GM12878 (cell line): ENCODE measurements at regions not wholly inside any gene's neighbourhood (a gene's known extent, or its start where the extent isn't known, plus 50 kb on each side); places are given as distances from the start of the nearest gene placed in this dataset.

Source experiments
- CHD2 ChIP-seq: IDR thresholded peaks from 2 replicates; pipeline ENCODE4 v1.6.1; 2011; ENCODE audit warnings: low read depth, low read length, improper control_type of control experiment, borderline replicate concordance
- CTCF ChIP-seq, 3 experiments: IDR thresholded peaks in 2 of 3; conservative IDR thresholded peaks in 1 of 3; 2 replicates each; pipeline ENCODE4 v1.5.1; 2011; ENCODE audit warnings: low read depth in 3 of 3, low read length in 3 of 3, mild to moderate bottlenecking in 3 of 3, control low read depth in 2 of 3, moderate library complexity in 2 of 3, inconsistent platforms in 1 of 3, mixed read lengths in 1 of 3; ENCODE audit not compliant: control insufficient read depth in 2 of 3, insufficient read depth in 1 of 3; ENCODE audit errors: extremely low read depth in 1 of 3
- MXI1 ChIP-seq: fragments of 150-350 bp; IDR thresholded peaks from 2 replicates; pipeline ENCODE4 v1.6.1; 2011; ENCODE audit warnings: low read depth, mild to moderate bottlenecking, inconsistent platforms, low read length, improper control_type of control experiment
- POLR2A ChIP-seq: IDR thresholded peaks from 2 replicates; pipeline ENCODE4 v1.6.1; 2011; ENCODE audit warnings: low read depth, mild to moderate bottlenecking, low read length
- POLR2AphosphoS2 ChIP-seq: IDR thresholded peaks from 2 replicates; pipeline ENCODE4 v1.6.1; 2011; ENCODE audit warnings: low read depth, mild to moderate bottlenecking, low read length, improper control_type of control experiment, moderate library complexity
- PRDM15 ChIP-seq: fragments of 450-650 bp; formaldehyde crosslinking; IDR thresholded peaks from 2 replicates; pipeline ENCODE4 v1.4.0; 2020; ENCODE audit warnings: mild to moderate bottlenecking, moderate library complexity
- RAD21 ChIP-seq: IDR thresholded peaks from 2 replicates; pipeline ENCODE4 v1.6.1; 2011; ENCODE audit warnings: mild to moderate bottlenecking, low read depth, low read length, moderate library complexity; ENCODE audit not compliant: insufficient read depth
- SIX5 ChIP-seq: IDR thresholded peaks from 2 replicates; pipeline ENCODE4 v1.6.1; 2011; ENCODE audit warnings: mild to moderate bottlenecking, low read depth, low read length, moderate library complexity; ENCODE audit not compliant: severe bottlenecking
- SRF ChIP-seq, 2 experiments: IDR thresholded peaks; 2 replicates each; pipeline ENCODE4 v1.6.1; 2011; ENCODE audit warnings: low read depth in 2 of 2, low read length in 2 of 2, mild to moderate bottlenecking in 1 of 2, moderate library complexity in 1 of 2
- YY1 ChIP-seq: IDR thresholded peaks from 2 replicates; pipeline ENCODE4 v1.6.1; 2011; ENCODE audit warnings: low read depth, mild to moderate bottlenecking, low read length
- TF ChIP-seq, protein P1 (sequence below): IDR thresholded peaks from 2 replicates; pipeline ENCODE4 v1.6.1; 2012; ENCODE audit warnings: low read depth, low read length, improper control_type of control experiment

- TF ChIP-seq CTCF (IDR thresholded peaks at IDR 0.05 in 2 of 3, conservative IDR thresholded peaks at IDR 0.05 in 1 of 3; ENCODE audit: control insufficient read depth in 2 of 3, extremely low read depth in 1 of 3, insufficient read depth in 1 of 3, low read depth in 3 of 3, low read length in 3 of 3): no peak
- no peak for TF ChIP-seq POLR2AphosphoS2
- no peak for TF ChIP-seq MXI1
- no peak for TF ChIP-seq PRDM15 (CRISPR knock-in tag)
- no peak for TF ChIP-seq POLR2A
- TF ChIP-seq RAD21: no peak
- TF ChIP-seq SIX5: no peak
- no peak for TF ChIP-seq SRF (IDR thresholded peaks at IDR 0.05; ENCODE audit: low read depth in 2 of 2, low read length in 2 of 2)
- TF ChIP-seq, protein P1, sequence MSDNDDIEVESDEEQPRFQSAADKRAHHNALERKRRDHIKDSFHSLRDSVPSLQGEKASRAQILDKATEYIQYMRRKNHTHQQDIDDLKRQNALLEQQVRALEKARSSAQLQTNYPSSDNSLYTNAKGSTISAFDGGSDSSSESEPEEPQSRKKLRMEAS: no peak
- no peak for TF ChIP-seq CHD2
- no peak for TF ChIP-seq YY1
Measured at GRCh38 chr5:127227881-127228280, 62.7 kb upstream of the MEGF10 start.
